RPMI7951 (cell line): ENCODE measurements at regions not wholly inside any gene's neighbourhood (a gene's known extent, or its start where the extent isn't known, plus 50 kb on each side); places are given as distances from the start of the nearest gene placed in this dataset.

Experiments
- DNase-seq: peaks from one replicate; pipeline ENCODE4 v3.0.0-alpha.2; 2012; ENCODE audit warnings: low read depth

DNA sequence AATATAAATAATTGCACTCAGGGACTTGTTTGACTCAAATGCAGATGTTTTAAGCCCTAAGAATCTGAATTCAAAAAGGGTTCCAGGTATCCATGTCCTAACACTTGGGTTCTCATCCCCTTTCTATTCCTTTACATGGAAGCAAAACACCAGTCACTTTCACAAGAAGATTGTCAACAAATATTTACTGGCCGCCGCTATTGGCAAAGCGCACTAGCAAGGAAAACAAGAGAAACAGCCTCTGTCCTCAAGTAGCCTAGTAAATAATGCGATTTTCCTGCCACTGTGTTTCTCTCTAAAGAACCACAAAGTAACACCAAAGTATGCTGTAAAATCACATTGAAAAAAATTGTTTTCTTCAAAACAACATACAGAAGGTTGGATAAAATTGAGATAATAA is 66.7 kb upstream of the EZH2 start:
- no peak for DNase-seq

- peak; percentile 73 for DNase-seq
These were observed 61.1 kb upstream of the EZH2 start for GRCh38 chr7:148944935-148945934.

DNA sequence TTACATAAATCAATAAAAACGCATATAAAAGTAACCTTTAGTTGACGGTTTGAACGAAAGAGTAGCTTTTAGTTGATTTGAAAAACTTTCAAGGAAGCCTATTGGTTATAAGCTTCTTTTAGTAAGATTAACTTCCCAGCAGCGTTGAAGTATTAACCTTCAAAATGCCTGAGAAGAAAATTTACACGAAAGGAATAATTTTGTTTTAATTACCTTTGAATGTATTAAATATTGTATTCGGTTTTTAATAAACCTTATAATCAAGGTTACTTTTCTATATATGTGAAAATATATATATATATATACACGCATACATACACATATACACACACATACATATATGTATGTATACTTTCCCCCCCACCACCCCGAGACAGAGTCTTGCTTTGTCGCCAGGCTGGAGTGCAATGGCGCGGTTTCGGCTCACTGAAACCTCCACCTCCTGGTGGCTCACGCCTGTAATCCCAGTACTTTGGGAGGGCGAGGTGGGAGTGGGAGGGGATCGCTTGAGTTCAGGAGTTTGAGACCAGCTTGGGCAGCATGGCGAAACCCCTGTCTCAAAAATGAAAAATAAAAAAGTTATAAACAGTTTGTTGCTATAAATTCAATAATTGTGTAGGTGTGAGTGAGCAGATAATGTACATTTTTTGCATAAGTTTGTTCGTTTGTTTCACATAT is 57.6 kb upstream of the EZH2 start:
- DNase-seq, result peak; percentile 78

- DNase-seq, result peak; percentile 83
These were observed 56.9 kb upstream of the EZH2 start for GRCh38 chr7:148940702-148941597.

GRCh38 chr7:148939128-148939755 is 55.2 kb upstream of the EZH2 start:
- no peak for DNase-seq

DNA sequence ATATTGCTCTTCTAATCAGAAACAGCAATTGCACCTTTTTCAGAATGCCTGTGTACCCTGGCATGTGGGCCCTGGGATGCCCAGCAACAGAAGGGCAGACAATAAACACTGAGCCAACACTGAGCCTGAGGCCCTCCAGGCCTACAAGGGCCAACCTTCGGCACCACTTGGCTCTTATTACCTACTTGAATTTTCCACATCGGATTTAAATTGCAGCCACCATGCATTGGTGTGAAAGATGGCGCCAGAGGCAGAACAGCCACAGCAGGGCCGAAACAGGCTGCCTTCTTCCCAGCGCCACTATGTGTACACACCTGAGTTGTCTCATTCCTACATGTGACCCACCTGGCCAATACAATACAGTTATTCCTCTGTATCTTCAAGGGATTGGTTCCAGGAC is 51.4 kb upstream of the EZH2 start:
- DNase-seq, result no peak
